ENCODE measurements at regions not wholly inside any gene's neighbourhood (a gene's known extent, or its start where the extent isn't known, plus 50 kb on each side); places are given as distances from the start of the nearest gene placed in this dataset.

- Mint-ChIP-seq H3K36me3 (no peaks in the 10 kb centered on the region), H3K9me3 (no peaks in the 10 kb centered on the region), H3K4me1 (peaks cover 36 to 48% of the 10 kb centered on the region in 2 donors), H3K27me3 (ENCODE audit: low read depth in 2 of 2) (peaks cover 58 to 66% of the 10 kb centered on the region in 2 donors), H3K27ac (no peak overlapping the region), H3K4me3 (no peak overlapping the region)
- WGBS (ENCODE audit: insufficient coverage) = 6% methylated on average over 54 of the region's 54 CpGs
- ATAC-seq (no peak), DNase-seq (no peak)
- H3K4me1 ChIP-seq (ENCODE audit: control insufficient read depth, insufficient read depth, low read length) = peaks cover 38% of the 10 kb centered on the region
- no peak for TF ChIP-seq CTCF (IDR thresholded peaks at IDR 0.05)
- H3K27ac ChIP-seq (ENCODE audit: low read length) = no peak overlapping the region
- H3K27me3 ChIP-seq (ENCODE audit: control insufficient read depth, insufficient read depth, low read length) = peaks cover 37% of the 10 kb centered on the region
- no peaks in the 10 kb centered on the region for H3K9me3 ChIP-seq (ENCODE audit: control insufficient read depth, insufficient read depth, low read length)
- intact Hi-C loops (cut with micrococcal nuclease) = no loop called here
- no peaks in the 10 kb centered on the region for H3K36me3 ChIP-seq (ENCODE audit: control insufficient read depth, insufficient read depth, low read length)
- H3K4me3 ChIP-seq (ENCODE audit: low read length) = no peak overlapping the region
These were observed 67.1 kb upstream of the UNC5A start for GRCh38 chr5:176743136-176743861.

GRCh38 chr5:176743868-176744583 lies 66.3 kb upstream of the UNC5A start:
- Mint-ChIP-seq H3K36me3 (no peaks in the 10 kb centered on the region), H3K27me3 (ENCODE audit: low read depth in 2 of 2) (peaks cover 55 to 61% of the 10 kb centered on the region in 2 donors), H3K27ac (no peak overlapping the region), H3K9me3 (no peaks in the 10 kb centered on the region), H3K4me1 (peaks cover 36 to 48% of the 10 kb centered on the region in 2 donors), H3K4me3 (no peak overlapping the region)
- no peak for ATAC-seq
- Histone ChIP-seq H3K27ac (ENCODE audit: low read length) (no peak overlapping the region), H3K36me3 (ENCODE audit: control insufficient read depth, insufficient read depth, low read length) (no peaks in the 10 kb centered on the region), H3K4me1 (ENCODE audit: control insufficient read depth, insufficient read depth, low read length) (peaks cover 38% of the 10 kb centered on the region), H3K4me3 (ENCODE audit: low read length) (no peak overlapping the region), H3K27me3 (ENCODE audit: control insufficient read depth, insufficient read depth, low read length) (peaks cover 42% of the 10 kb centered on the region), H3K9me3 (ENCODE audit: control insufficient read depth, insufficient read depth, low read length) (no peaks in the 10 kb centered on the region)
- DNase-seq = no peak
- no peak for TF ChIP-seq CTCF (IDR thresholded peaks at IDR 0.05)
- intact Hi-C loops (cut with micrococcal nuclease) = loop anchor here (1.0 kb wide), 1 partner anchor 84 kb away; no protein-coding TSS in a partner anchor
- 19% methylated on average over 25 of the region's 25 CpGs for WGBS (ENCODE audit: insufficient coverage)

- peak; percentile 16 for TF ChIP-seq CTCF (IDR thresholded peaks at IDR 0.05)
- peaks cover 52 to 61% of the 10 kb centered on the region in 2 donors for H3K27me3 Mint-ChIP-seq (ENCODE audit: low read depth in 2 of 2)
- H3K27ac Mint-ChIP-seq = no peak overlapping the region
- peaks cover 32 to 43% of the 10 kb centered on the region in 2 donors for H3K4me1 Mint-ChIP-seq
- H3K4me3 ChIP-seq (ENCODE audit: low read length) = no peak overlapping the region
- peaks cover 34% of the 10 kb centered on the region for H3K4me1 ChIP-seq (ENCODE audit: control insufficient read depth, insufficient read depth, low read length)
- H3K4me3 Mint-ChIP-seq = no peak overlapping the region
- WGBS (ENCODE audit: insufficient coverage) = 49% methylated on average over 8 of the region's 8 CpGs
- no peak overlapping the region for H3K27ac ChIP-seq (ENCODE audit: low read length)
- H3K27me3 ChIP-seq (ENCODE audit: control insufficient read depth, insufficient read depth, low read length) = peaks cover 46% of the 10 kb centered on the region
- no peaks in the 10 kb centered on the region for H3K9me3 Mint-ChIP-seq
- H3K36me3 ChIP-seq (ENCODE audit: control insufficient read depth, insufficient read depth, low read length) = no peaks in the 10 kb centered on the region
- no peaks in the 10 kb centered on the region for H3K9me3 ChIP-seq (ENCODE audit: control insufficient read depth, insufficient read depth, low read length)
- ATAC-seq (no peak), DNase-seq (no peak)
- H3K36me3 Mint-ChIP-seq = no peaks in the 10 kb centered on the region
- intact Hi-C loops (cut with micrococcal nuclease) = loop anchor here (1.0 kb wide), 1 partner anchor 84 kb away; no protein-coding TSS in a partner anchor
These were observed 65.8 kb upstream of the UNC5A start for GRCh38 chr5:176744584-176744965.

Measured in natural killer cell (primary cell).